ENCODE measurements at regions not wholly inside any gene's neighbourhood (a gene's known extent, or its start where the extent isn't known, plus 50 kb on each side); places are given as distances from the start of the nearest gene placed in this dataset.
"Not testable (repeated sequence)": the region's sequence is repeated elsewhere in the genome, so short reads cannot be mapped to it uniquely, and the experiment has no call there.

GRCh38 chr12:5096241-5096924 lies 52.7 kb downstream of the KCNA5 start:
- no peak for DNase-seq

DNA sequence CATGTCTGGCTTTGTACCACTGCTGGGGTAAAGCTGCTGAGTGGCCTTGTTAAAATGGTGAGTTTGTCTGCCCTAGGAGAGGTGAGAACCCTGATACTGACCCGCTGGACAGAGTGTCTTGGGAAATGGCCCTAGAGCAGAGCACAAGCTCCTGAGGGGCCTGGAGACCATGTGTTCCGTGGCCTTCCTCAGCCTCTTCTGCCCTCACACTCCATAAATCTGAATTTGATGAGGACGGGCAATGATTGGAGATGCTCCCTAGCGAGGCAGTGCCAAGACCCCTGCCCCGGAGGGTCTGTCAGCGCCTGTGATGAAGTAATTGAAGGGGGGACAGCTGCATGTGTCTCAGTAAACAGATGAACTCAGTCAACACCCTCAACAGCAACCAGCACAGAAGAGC lies 54.1 kb downstream of the KCNA5 start:
- DNase-seq = no peak

DNA sequence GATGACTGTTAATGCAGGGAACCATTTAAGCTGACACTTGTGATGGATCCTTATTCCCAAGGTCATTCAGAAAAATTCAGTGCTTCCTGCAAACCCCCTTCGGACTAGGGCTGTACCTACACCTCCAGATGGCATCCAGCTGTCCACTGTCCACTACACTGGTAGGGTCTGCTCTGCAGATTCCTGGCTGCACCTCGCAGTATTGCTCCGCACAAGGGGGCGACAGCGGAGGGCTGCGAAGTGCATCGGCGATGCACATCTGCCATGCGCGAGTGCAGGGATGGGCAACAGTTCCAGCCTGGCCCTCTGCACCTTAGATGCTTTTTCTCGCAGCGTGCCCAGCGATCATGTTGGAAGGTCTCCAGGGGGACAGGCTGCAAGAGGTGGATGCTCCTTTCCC lies 55.5 kb downstream of the KCNA5 start:
- DNase-seq = no peak

DNA sequence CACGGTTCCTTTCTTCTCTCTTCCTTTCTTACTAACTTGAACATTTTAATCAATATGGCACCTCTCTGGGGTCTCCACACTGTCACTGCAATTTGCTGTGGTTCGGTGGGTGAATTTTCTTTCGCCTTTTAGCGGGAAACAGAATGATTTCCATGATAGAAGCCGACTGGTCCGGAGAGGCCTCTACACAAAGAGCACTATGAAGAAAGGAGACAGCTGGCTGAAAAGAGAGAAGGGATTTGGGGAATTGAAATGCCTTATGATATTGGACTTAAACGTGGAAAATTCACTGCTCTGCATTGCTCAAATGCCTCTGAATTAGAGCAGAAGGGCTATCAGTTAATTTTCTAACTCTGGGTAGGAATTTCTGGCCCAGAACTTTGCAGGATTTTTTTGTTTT lies 55.9 kb downstream of the KCNA5 start:
- no peak for DNase-seq

DNA sequence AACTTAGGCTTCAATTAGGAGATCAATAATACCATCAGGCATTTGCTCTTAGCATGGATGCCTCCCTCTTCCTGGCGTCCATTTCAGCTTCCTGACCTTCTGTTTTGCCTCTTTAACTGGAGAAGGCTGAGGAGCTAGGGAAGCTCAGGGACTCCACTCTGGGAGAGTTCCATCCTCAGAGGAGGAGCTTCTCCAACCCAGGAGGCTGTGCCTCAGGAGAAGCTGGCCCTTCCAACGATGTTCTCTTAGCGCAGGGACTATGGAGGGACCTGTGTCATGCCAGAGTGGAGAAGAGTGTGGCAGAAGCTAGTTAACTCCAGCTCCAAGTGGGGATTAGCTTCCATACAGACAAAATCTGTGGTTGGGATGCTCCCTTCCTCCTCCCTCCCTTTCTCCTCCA lies 58.0 kb downstream of the KCNA5 start:
- DNase-seq = no peak

- DNase-seq = no peak
These were observed 58.6 kb downstream of the KCNA5 start for GRCh38 chr12:5102261-5102789.

GRCh38 chr12:5102806-5103205 lies 59.1 kb downstream of the KCNA5 start:
- DNase-seq = no peak

- DNase-seq = no peak
These were observed 66.7 kb downstream of the KCNA5 start for GRCh38 chr12:5110345-5110744.

GRCh38 chr12:5114436-5114835 lies 70.8 kb downstream of the KCNA5 start:
- no peak for DNase-seq

DNA sequence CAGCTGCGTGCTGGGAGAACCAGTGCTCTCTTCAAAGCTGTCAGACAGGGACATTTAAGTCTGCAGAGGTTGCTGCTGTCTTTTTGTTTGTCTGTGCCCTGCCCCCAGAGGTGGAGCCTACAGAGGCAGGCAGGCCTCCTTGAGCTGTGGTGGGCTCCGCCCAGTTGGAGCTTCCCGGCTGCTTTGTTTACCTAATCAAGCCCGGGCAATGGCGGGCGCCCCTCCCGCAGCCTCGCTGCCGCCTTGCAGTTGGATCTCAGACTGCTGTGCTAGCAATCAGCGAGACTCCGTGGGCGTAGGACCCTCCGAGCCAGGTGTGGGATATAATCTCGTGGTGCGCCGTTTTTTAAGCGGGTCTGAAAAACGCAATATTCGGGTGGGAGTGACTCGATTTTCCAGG lies 78.1 kb downstream of the KCNA5 start:
- DNase-seq = not testable (repeated sequence)

- DNase-seq = not testable (repeated sequence)
These were observed 78.7 kb downstream of the KCNA5 start for GRCh38 chr12:5122256-5122831.

- DNase-seq = no peak
These were observed 80.2 kb downstream of the KCNA5 start for GRCh38 chr12:5123921-5124320.

DNA sequence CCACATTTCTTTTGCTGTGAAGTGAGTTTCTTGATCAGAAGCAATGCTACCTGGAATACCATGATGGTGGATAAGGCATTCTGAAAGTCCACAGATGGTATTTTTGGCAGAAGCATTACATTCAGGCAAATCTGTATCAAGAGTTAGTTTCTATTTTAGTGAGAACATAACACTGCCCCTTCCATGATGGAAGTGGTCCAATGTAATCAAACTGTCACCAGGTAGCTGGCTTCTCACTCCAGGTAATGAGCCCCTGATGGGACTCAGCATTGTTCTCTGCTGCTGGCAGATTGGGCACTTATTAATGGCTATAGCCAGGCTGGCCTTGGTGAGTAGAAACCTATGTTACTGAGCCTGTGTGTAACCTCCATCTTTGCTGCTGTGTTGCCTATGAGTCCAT lies 80.7 kb downstream of the KCNA5 start:
- DNase-seq = no peak

GRCh38 chr12:5134861-5135525 lies 91.3 kb downstream of the KCNA5 start:
- DNase-seq = no peak

- DNase-seq = no peak
These were observed 94.6 kb downstream of the KCNA5 start for GRCh38 chr12:5138256-5138655.

DNA sequence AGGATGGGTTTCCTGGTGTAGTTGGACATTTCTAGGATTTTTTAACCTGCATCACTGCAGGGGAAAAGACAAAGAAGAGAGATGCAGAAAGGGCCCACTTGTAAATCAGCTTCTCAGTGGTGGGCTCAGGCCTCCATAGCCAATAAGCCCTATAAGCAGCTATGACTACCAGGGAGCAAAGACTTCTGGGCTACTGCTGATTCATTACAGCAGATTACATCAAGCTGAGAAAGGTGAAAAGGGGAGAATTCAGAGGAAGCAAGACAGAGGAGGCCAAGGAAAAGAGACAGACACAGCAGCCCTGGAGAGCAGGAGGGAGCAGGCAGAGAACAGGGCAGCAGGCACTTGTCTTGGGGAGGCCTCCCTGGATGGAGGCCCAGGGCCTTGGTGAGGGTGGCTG lies 95.2 kb downstream of the KCNA5 start:
- DNase-seq = no peak

GRCh38 chr12:5139751-5140150 lies 96.1 kb downstream of the KCNA5 start:
- no peak for DNase-seq

- DNase-seq = no peak
These were observed 96.5 kb downstream of the KCNA5 start for GRCh38 chr12:5140190-5140589.

GRCh38 chr12:5148880-5149279 lies 105.2 kb downstream of the KCNA5 start:
- DNase-seq = no peak

- DNase-seq = no peak
These were observed 110.4 kb downstream of the KCNA5 start for GRCh38 chr12:5154091-5154490.

- no peak for DNase-seq
These were observed 112.2 kb downstream of the KCNA5 start for GRCh38 chr12:5155866-5156265.

DNA sequence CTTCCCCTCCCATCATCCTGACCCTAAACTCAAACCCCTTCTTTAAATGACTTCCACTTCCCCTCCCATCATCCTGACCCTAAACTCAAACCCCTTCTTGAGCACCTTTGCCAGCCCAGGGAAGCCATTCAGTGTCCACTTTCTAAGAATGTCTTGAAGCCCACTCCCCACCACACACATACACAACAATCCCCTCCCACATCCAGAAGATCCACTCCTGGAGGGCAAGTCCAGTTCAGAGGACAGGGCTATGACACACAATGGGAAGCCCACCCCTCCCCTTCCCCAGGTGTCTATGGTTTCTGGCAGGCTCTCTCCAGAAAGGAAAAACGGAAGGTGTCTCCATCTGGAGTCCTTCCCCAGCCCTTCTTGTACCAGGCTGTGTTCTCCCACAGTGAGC lies 117.1 kb downstream of the KCNA5 start:
- no peak for DNase-seq

- DNase-seq = no peak
These were observed 120.0 kb downstream of the KCNA5 start for GRCh38 chr12:5163661-5164060.

GRCh38 chr12:5165296-5165970 lies 121.8 kb downstream of the KCNA5 start:
- DNase-seq = no peak

Data from NCI-H1048 (cell line).